GM20431 (cell line): ENCODE measurements at regions not wholly inside any gene's neighbourhood (a gene's known extent, or its start where the extent isn't known, plus 50 kb on each side); places are given as distances from the start of the nearest gene placed in this dataset.

ENCODE experiments used
- in situ Hi-C: fragments of 300-500 bp; cut with MseI, MboI; formaldehyde crosslinking; loops from one replicate; pipeline ENCODE4 v1.15.0; 2020; ENCODE audit warnings: low sequenced_read_pairs; ENCODE audit not compliant: unreplicated experiment

DNA sequence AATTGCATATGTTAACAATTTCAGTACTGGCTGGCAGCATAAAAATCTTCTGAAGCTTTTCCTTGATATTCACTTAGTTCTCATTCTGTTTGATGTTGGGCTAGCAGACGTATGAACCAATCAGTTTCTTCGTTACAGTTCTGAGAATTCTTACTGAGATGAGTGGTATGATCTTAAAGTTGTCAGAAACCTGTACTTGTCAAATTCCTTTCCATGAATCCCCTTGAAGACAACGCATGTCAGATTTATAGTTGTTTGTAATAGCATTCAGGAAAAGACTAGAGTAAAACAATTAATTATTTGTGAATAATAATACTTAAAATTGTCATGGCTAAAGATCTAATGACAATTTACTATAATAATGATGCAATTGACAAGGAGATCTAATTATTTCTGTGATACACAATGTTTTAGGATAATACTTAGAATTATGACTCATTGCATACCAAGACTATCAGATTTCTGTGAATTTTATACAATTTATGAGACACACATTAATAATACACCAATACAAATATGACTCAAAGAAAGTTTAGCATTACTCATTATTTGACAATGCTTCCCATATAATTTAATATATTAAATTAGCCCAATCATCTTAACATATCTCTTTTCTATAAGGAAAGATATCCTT, 447.2 kb downstream of the RFC3 start:
- in situ Hi-C loops = no loop called here

DNA sequence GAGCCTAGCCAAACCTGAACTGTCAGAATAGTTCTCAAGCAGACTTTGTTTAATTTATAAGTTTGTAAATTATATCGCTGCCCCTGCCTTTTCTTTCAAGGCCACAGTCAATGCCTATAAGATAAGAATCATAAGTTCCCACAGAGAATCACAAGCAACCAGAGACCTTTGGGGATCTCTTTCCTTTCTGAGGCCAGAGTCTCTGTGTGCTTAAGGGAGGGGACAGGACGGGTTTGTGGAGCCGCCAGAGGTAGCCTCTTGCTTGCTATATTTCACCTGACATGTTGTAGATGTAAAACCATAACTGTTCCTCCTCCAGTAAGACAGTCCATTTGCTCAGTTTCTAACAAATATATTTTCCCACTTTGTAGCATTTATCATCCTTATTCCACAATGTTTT, 458.8 kb downstream of the RFC3 start:
- in situ Hi-C loops = no loop called here

DNA sequence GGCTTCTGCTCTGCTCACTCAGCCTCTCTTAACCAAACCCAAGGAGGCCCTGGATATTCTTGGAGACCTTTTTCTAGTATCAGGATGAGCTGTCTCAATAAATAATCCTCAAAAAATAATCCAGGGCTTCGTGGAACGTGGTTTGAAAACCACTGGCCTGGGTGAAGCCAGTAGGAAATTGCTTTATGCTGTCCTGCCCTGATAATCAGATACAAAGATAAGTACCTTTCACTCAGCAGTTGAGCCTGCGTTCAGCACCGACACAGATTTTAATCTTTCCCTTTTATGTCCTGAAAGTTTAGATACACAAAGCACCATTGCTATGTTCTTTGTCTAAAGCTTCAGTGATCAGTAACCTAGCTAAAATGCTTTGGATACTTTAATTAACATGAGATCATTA, 460.0 kb downstream of the RFC3 start:
- in situ Hi-C loops = no loop called here

DNA sequence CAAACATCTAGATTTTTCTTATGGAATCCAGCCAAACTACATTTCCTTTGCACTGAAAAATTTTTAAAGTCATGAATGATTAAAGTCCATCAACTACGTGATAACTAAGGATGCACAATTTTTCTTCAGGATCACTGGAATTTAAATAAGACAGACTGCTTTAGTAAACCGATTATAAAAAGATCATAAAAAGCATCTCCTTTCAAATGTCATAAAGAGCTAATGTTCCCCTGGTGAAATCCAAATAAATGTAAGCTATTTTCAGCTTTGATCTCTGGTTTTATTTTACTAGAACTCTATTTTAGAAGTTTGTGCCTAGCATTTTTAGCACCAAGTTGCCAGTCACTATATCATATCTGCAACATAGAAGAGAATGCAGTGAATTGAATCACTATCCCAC, 460.8 kb downstream of the RFC3 start:
- in situ Hi-C loops = no loop called here

DNA sequence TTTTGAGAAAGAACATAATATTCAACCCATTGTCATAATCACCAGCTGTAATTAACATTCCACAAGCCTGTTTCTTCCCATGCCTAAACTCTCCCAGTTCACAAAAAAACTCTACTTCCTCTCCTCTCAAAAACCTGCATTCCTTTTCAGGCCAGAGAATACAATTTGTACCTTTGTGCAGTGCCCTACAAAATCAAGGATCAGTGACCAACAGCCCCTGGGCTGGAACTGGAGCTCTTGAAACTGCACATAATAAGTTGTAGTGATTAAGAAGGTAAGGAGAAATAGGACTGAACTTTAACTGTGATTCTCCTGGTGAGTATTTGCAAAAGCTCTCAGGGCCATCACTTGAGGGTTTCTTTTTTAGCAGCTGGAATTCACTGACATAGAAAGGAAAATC, 472.7 kb downstream of the RFC3 start:
- in situ Hi-C loops = no loop called here

DNA sequence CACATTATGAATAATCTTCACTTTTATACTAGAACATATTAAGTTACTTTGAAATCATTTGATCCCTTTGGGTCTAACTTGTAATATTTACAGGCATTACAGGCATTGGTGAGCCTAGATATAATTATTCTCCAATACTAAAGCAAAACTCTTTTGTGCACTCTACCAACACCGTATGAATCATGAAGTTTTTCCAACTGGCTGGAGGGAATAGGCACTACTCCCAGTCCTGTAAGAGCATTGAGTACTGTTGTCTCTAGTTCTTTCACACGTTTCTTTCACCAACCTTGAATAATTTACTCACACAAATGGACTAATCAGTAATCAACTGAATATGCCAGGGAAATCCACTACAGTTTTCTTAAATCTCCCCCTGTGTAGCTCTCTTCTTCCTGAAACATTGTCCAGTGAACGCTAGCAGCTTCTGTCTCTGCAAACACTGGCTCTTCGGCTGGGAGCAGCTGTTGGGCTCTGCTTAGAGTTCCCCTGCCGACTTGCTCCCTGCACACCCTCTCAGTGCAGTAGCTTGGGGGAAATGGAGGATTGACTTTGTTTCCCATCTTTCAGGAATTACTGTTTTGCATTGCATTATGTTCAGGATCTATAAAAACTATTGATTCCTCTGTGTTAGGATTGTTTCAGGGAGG, 476.7 kb downstream of the RFC3 start:
- in situ Hi-C loops = no loop called here

DNA sequence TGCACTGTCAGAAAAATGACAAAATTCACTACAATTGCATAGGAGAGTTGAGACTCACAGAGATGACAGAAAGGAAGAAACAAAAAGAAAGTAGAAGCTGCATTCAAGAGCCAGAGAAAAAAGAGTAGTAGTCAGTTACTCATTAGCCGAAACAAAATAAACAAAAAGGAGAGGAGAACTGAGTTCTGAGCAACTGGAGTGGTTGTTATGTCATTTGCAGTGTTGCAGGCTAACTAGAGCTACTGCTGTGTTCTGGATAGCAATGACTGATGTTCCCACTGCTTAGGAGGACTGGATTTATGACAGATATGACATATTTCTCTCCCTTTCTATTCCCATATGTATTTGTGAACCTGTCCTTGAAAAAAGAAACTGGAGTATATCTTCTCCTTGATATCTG, 482.6 kb downstream of the RFC3 start:
- in situ Hi-C loops = no loop called here

GRCh38 chr13:34302596-34302995, 484.6 kb downstream of the RFC3 start:
- in situ Hi-C loops = no loop called here

DNA sequence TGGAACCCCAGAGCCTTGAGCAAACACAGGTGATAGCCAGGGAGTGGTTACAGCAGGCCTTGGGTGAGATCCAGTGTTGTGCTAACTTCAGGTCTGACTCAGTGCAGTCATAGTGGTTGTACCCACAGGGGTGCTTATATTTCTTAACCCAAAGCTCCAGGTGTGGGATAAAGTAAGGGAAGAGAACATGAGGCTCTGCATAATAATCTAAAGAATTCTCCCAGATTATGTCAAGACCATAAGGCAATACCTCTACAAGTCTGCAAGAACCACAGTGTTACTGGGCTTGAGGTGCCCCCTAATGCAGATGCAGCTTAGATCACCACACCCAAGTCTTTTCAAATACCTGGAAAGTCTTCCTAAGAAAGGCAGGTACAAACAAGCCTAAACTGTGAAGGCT, 485.4 kb downstream of the RFC3 start:
- in situ Hi-C loops = no loop called here

- in situ Hi-C loops = no loop called here
Observed at GRCh38 chr13:34307607-34308006, 489.7 kb downstream of the RFC3 start.

- in situ Hi-C loops = no loop called here
Observed at GRCh38 chr13:34308725-34309124, 490.8 kb downstream of the RFC3 start.

DNA sequence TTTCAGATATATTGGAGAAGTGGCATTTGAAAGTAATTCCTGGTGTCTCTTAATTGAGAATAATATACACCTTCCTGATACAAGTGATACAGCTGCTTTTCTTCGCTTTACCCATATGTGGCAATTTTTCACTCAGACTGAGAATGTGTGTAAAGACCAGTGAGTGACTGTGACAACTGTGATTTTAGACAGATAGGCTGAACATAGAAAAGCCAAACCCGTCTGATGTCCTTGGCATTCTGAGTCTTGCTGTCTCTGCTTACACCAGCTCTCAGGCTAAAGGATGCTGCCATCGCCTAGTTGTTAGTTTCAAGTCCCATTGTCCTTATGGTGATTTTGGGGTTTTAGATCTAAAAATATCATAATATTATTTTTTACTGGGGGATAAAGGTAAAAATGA, 492.6 kb downstream of the RFC3 start:
- in situ Hi-C loops = no loop called here

- in situ Hi-C loops = no loop called here
Observed at GRCh38 chr13:34311251-34311650, 493.3 kb downstream of the RFC3 start.

DNA sequence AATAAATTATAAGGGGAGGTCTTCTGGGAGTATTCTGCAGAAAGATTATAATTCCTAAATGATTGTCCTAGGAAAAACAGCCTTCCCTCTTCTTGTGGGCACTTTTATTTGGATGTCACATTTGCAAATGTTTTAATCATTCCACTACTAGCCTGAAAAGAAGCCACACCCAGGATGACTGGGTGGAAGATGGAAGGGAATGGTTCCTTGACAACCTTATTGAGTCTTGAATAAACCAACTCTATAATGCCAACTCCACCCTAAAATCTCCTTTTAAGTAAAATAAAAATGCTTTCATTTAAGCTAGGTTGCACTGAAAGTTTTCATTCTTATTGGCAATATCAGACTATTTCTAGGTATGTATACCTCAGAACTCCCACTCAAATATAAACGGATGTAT, 494.6 kb downstream of the RFC3 start:
- in situ Hi-C loops = no loop called here

GRCh38 chr13:34320084-34320483, 502.1 kb downstream of the RFC3 start:
- in situ Hi-C loops = no loop called here

GRCh38 chr13:34322014-34322742, 504.2 kb downstream of the RFC3 start:
- in situ Hi-C loops = no loop called here

GRCh38 chr13:34322743-34323074, 504.8 kb downstream of the RFC3 start:
- in situ Hi-C loops = no loop called here

DNA sequence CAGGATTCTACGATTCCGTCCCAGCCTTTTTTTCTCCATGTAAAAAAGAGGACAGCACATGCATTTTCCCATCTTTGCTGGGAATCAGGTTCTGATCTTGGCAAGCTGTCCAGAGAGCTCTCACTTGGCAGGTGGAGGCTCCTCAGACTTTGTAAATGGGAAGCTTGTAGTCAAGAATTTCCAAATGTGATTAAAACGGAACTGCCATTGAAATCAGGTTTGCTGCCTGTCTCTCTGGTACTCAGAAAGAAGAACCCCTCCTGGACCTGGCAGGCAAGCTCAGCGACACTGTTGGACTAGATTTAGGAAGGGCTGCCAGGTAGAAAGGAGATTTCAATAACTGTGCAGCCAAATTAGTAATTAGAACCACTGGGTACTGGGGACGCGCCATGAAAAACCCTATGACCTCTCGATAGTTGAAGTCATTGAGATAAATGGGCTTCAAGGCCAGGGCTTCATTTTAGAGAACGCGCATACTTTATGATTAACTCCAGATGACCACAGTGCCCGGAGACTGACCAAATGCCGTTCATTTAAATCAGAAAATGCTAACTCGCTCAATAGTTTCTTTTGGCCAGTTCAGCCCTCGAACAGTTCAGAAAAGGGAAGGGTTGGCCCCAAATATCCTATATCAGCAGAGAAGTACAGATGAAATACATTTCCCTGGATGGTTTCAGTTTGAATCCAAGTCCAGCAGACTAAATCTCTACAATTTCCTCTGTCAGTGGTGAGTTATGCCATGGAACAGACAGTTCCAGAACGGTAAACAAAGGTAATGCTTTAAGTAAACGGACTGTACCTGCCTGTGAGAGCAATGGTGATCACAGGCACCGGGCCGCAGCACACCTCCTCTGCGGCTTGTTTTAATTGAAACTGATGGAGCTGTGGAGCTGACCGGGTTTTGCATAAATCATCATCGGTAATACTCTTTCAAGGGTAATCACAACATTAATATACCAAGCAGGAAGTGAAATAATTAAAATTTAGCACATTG, 517.4 kb downstream of the RFC3 start:
- in situ Hi-C loops = no loop called here

- in situ Hi-C loops = no loop called here
Observed at GRCh38 chr13:34338102-34338501, 520.2 kb downstream of the RFC3 start.

DNA sequence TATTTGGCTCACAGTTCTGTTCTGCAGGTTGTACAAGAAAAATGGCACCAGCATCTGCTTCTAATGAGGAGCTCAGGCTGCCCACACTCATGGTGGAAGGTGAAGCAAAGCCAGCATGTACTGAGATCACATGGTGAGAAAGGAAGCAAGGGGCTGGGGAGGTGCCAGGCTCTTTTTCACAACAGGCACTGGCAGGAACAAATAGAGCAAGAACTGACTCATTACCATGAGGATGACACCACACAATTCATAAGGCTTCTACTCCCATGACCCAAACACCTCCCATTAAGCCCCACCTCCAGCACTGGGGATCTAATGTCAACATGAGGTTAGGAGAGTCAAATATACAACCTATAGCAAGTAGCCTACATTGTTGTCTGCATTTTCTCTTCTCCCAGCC, 522.6 kb downstream of the RFC3 start:
- in situ Hi-C loops = no loop called here
